ENCODE measurements at regions not wholly inside any gene's neighbourhood (a gene's known extent, or its start where the extent isn't known, plus 50 kb on each side); places are given as distances from the start of the nearest gene placed in this dataset.

GRCh38 chr4:184959786-184960185, 58.5 kb upstream of the HELT start (continued):
- TF ChIP-seq ZHX2 (IDR thresholded peaks at IDR 0.05; ENCODE audit: low read depth) = no peak
- no peak for TF ChIP-seq ZHX2 (CRISPR knock-in tag; IDR thresholded peaks at IDR 0.05; ENCODE audit: borderline replicate concordance)
- TF ChIP-seq FLYWCH1 (CRISPR knock-in tag; IDR thresholded peaks at IDR 0.05) = no peak
- no peak for TF ChIP-seq BCL6 (CRISPR knock-in tag; IDR thresholded peaks at IDR 0.05)

- Histone ChIP-seq H3K9me3 (ENCODE audit: low read length) (no peaks in the 10 kb centered on the region), H3K4me2 (ENCODE audit: low read depth, low read length) (peak overlapping the region; percentile 62), H3K4me3 (replicated peaks in 1 of 3; ENCODE audit: insufficient read depth in 1 of 3, low read depth in 2 of 3, low read length in 3 of 3) (peak overlapping the region; percentile 27 to 42 (median 37); a peak in 5 of 6 replicates), H3K4me1 (ENCODE audit: insufficient read depth, low read length) (peaks cover 36% of the 10 kb centered on the region), H4K20me1 (ENCODE audit: insufficient read depth, low read length) (no peaks in the 10 kb centered on the region), H3K79me2 (ENCODE audit: insufficient read depth, low read length) (no peaks in the 10 kb centered on the region), H2AFZ (ENCODE audit: low read length) (no peak overlapping the region), H3K27ac (ENCODE audit: extremely low read length, insufficient read depth, low read length) (peak overlapping the region; percentile 37), H3K36me3 (replicated peaks in 1 of 2; ENCODE audit: control insufficient read depth in 1 of 2, insufficient read depth in 2 of 2, low read length in 2 of 2) (no peaks in the 10 kb centered on the region), H3K9ac (ENCODE audit: insufficient read depth, low read depth, low read length) (no peak overlapping the region), H3K27me3 (ENCODE audit: control insufficient read depth in 1 of 2, insufficient read depth in 2 of 2, low read length in 2 of 2) (peaks cover 0 to 22% of the 10 kb centered on the region in 2 experiments; a peak in 2 of 5 replicates)
- no peak for FAIRE-seq
- in situ Hi-C loops (cut with HindIII; ENCODE audit: extremely low pct_ligation_motif_present, low pct_unique_long_range_greater_than_20kb) = no loop called here
- peak; percentile 92 for ATAC-seq
- DNase-seq (ENCODE audit: low spot score) = peak; percentile 54
- intact Hi-C loops (cut with micrococcal nuclease; ENCODE audit: unreplicated experiment) = loop anchor here (1.0 kb wide), 1 partner anchor 24 kb away; no protein-coding TSS in a partner anchor
- WGBS (ENCODE audit: low lambda C conversion rate) = 2% methylated on average over 6 of the region's 11 CpGs
- POLR2A ChIA-PET = no interaction called here
- no TSS peak for BruUV-seq (replicated peaks)
- CTCF ChIA-PET (ENCODE audit: low intra/inter-chr PET ratio, low total read pairs) = no interaction called here
- TF ChIP-seq CBX5 (CRISPR knock-in tag; IDR thresholded peaks at IDR 0.05; ENCODE audit: borderline replicate concordance) (no peak), IRF2 (CRISPR knock-in tag; IDR thresholded peaks at IDR 0.05) (no peak), RBAK (CRISPR knock-in tag; IDR thresholded peaks at IDR 0.05) (no peak; the same call in 1 of the 2 replicates), KDM3A (CRISPR knock-in tag; IDR thresholded peaks at IDR 0.05; ENCODE audit: low read depth) (no peak), ZBTB2 (CRISPR knock-in tag; IDR thresholded peaks at IDR 0.05; ENCODE audit: low read depth) (no peak), ZSCAN20 (CRISPR knock-in tag; IDR thresholded peaks at IDR 0.05; ENCODE audit: borderline replicate concordance) (no peak), LRRFIP1 (CRISPR knock-in tag; conservative IDR thresholded peaks at IDR 0.05) (no peak), ZNF460 (CRISPR knock-in tag; IDR thresholded peaks at IDR 0.05; ENCODE audit: borderline replicate concordance) (no peak), SOX5 (CRISPR knock-in tag; IDR thresholded peaks at IDR 0.05; ENCODE audit: borderline replicate concordance) (peak; percentile 35; the same call in 1 of the 2 replicates)
These were observed 57.8 kb upstream of the HELT start for GRCh38 chr4:184960505-184960971.

Measured in HepG2 (cell line).